HepG2 (cell line): ENCODE measurements at regions not wholly inside any gene's neighbourhood (a gene's known extent, or its start where the extent isn't known, plus 50 kb on each side); places are given as distances from the start of the nearest gene placed in this dataset.
"Not testable (repeated sequence)": the region's sequence is repeated elsewhere in the genome, so short reads cannot be mapped to it uniquely, and the experiment has no call there.

Experiments used
- ARNT ChIP-seq: fragments of 450-650 bp; IDR thresholded peaks from 2 replicates; pipeline ENCODE4 v1.6.1; 2017
- ZBTB38 ChIP-seq: sonication (generic); formaldehyde crosslinking; IDR thresholded peaks from 2 replicates; pipeline ENCODE4 v1.5.1; 2020; ENCODE audit warnings: mild to moderate bottlenecking, missing genetic modification reagents
- ZFX ChIP-seq: sonication (generic); formaldehyde crosslinking; IDR thresholded peaks from 2 replicates; pipeline ENCODE4 v1.4.0; 2020; ENCODE audit warnings: mild to moderate bottlenecking, low read depth, missing genetic modification reagents, moderate library complexity
- ZSCAN29 ChIP-seq: sonication (generic); formaldehyde crosslinking; conservative IDR thresholded peaks from 2 replicates; pipeline ENCODE4 v1.4.0; 2020; ENCODE audit warnings: mild to moderate bottlenecking, missing genetic modification reagents

DNA sequence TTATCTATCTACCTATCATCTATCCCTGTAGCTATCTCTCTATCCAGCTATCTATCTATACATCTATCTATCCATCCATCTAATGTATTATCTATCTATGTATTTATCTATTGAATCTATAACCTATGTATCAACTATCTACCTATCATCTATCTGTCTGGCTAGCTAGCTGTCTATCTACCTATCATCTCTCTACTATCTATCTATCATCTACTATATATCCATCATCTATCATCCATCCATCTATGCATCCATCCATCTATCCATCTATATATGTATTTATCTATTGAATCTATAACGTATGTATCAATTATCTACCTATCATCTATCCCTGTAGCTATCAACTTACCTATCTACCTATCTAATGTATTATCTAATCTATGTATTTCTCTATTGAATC is 152.1 kb upstream of the TPTE start:
- not testable (repeated sequence) for TF ChIP-seq ZFX; ARNT; ZSCAN29 (CRISPR knock-in tag); ZBTB38 (CRISPR knock-in tag)
